A549 (cell line): ENCODE measurements at regions not wholly inside any gene's neighbourhood (a gene's known extent, or its start where the extent isn't known, plus 50 kb on each side); places are given as distances from the start of the nearest gene placed in this dataset.

Source experiments
- ATAC-seq, 2 experiments: fragments of 200-7000 bp in 1 of 2; fragments of >200 bp in 1 of 2; cut with Nextera tagmentation in 1 of 2; cut with Tn5 transposase in 1 of 2; 3 replicates each; pipeline versions ENCODE4 v1.8.0 to v1.9.1; 2018 to 2020; ENCODE audit warnings: mild to moderate bottlenecking in 1 of 2, moderate library complexity in 1 of 2
- CTCF ChIA-PET: fragments of 300-600 bp; sonication (Branson Sonifier 250); formaldehyde crosslinking; extraction: SDS; loops from one replicate; lab custom pipeline; 2021; ENCODE audit warnings: antibody characterized with exemption, inconsistent platforms; lab: Yijun Ruan, JAX
- POLR2A ChIA-PET: fragments of 350-600 bp; formaldehyde crosslinking; extraction: SDS; loops from one replicate; lab custom pipeline; 2021; ENCODE audit warnings: antibody characterized with exemption, inconsistent platforms; lab: Yijun Ruan, JAX
- DNase-seq, 2 experiments: peaks; one replicate each; pipeline versions ENCODE4 v3.0.0 to v3.0.0-alpha.2; 2011 to 2016; ENCODE audit warnings: low read depth in 1 of 2, low spot score in 1 of 2
- FAIRE-seq: peaks from 2 replicates; lab custom pipeline; 2011; peaks lifted over from hg19 to GRCh38; lab: Jason Lieb, UNC
- H3K27ac ChIP-seq, 2 experiments: fragments of >200 bp; sonication (Bioruptor Twin); formaldehyde crosslinking; 3 replicates each; pipeline ENCODE4 v1.5.1; 2016 to 2017
- H3K4me1 ChIP-seq: fragments of >200 bp; sonication (Bioruptor Twin); formaldehyde crosslinking; 3 replicates; pipeline ENCODE4 v1.6.1; 2016
- H3K4me2 ChIP-seq: fragments of >200 bp; sonication (Bioruptor Twin); formaldehyde crosslinking; 3 replicates; pipeline ENCODE4 v1.6.1; 2016
- H3K4me3 ChIP-seq: fragments of >200 bp; sonication (Bioruptor Twin); formaldehyde crosslinking; 3 replicates; pipeline ENCODE4 v1.5.1; 2016
- H3K9me3 ChIP-seq: fragments of >200 bp; sonication (Bioruptor Twin); formaldehyde crosslinking; 3 replicates; pipeline ENCODE4 v1.6.1; 2016
- BCL3 ChIP-seq: fragments of >200 bp; sonication (Bioruptor Twin); formaldehyde crosslinking; IDR thresholded peaks from 3 replicates; pipeline ENCODE4 v1.6.1; 2016
- BHLHE40 ChIP-seq: IDR thresholded peaks from 2 replicates; pipeline ENCODE4 v1.6.1; 2012; ENCODE audit warnings: low read depth, low read length, inconsistent platforms
- CBX8 ChIP-seq: fragments of 200-600 bp; sonication (generic); IDR thresholded peaks from 2 replicates; pipeline ENCODE4 v1.6.1; 2016
- EHF ChIP-seq: fragments of 250-450 bp; sonication (Bioruptor Pico); IDR thresholded peaks from 2 replicates; pipeline ENCODE4 v1.5.0; 2020; ENCODE audit warnings: mild to moderate bottlenecking
- FOSB ChIP-seq: fragments of 250-450 bp; sonication (Bioruptor Pico); IDR thresholded peaks from 2 replicates; pipeline ENCODE4 v1.5.0; 2020; ENCODE audit warnings: mild to moderate bottlenecking, moderate library complexity
- FOXS1 ChIP-seq: fragments of 250-450 bp; sonication (Bioruptor Pico); IDR thresholded peaks from 2 replicates; pipeline ENCODE4 v1.5.0; 2020; ENCODE audit warnings: mild to moderate bottlenecking, moderate library complexity
- HDAC2 ChIP-seq: fragments of 200-600 bp; sonication (generic); IDR thresholded peaks from 2 replicates; pipeline ENCODE4 v1.6.1; 2016
- HEYL ChIP-seq: fragments of 250-450 bp; sonication (Bioruptor Pico); IDR thresholded peaks from 2 replicates; pipeline ENCODE4 v1.8.0; 2021; ENCODE audit warnings: mild to moderate bottlenecking, moderate library complexity
- HOXA7 ChIP-seq: fragments of 250-450 bp; sonication (Bioruptor Pico); IDR thresholded peaks from 2 replicates; pipeline ENCODE4 v1.5.0; 2020; ENCODE audit warnings: mild to moderate bottlenecking, moderate library complexity
- HOXB13 ChIP-seq: fragments of 250-450 bp; sonication (Bioruptor Pico); IDR thresholded peaks from 2 replicates; pipeline ENCODE4 v1.5.0; 2020; ENCODE audit warnings: low read depth, mild to moderate bottlenecking, moderate library complexity
- HOXB5 ChIP-seq: fragments of 250-450 bp; sonication (Bioruptor Pico); IDR thresholded peaks from 2 replicates; pipeline ENCODE4 v1.5.0; 2020; ENCODE audit warnings: mild to moderate bottlenecking, moderate library complexity
- JUN ChIP-seq, 2 experiments: fragments of >200 bp; sonication (Bioruptor Twin); formaldehyde crosslinking; IDR thresholded peaks; 2 replicates in 1 of 2; 3 replicates in 1 of 2; pipeline ENCODE4 v1.6.1; 2016 to 2017
- KDM5A ChIP-seq: fragments of 200-600 bp; sonication (generic); IDR thresholded peaks from 2 replicates; pipeline ENCODE4 v1.6.1; 2016; ENCODE audit warnings: antibody characterized with exemption, mild to moderate bottlenecking
- MAZ ChIP-seq: fragments of 150-350 bp; IDR thresholded peaks from 2 replicates; pipeline ENCODE4 v1.6.1; 2014; ENCODE audit warnings: antibody characterized with exemption, low read depth, low read length, borderline replicate concordance
- MYC ChIP-seq: IDR thresholded peaks from 2 replicates; pipeline ENCODE4 v1.6.1; 2012; ENCODE audit warnings: mild to moderate bottlenecking, inconsistent platforms, low read length, improper control_type of control experiment, borderline replicate concordance
- NFE2L2 ChIP-seq: fragments of 150-350 bp; conservative IDR thresholded peaks from 2 replicates; pipeline ENCODE4 v1.6.1; 2014; ENCODE audit warnings: low read length
- NPAS2 ChIP-seq: fragments of 250-450 bp; sonication (Bioruptor Pico); IDR thresholded peaks from 2 replicates; pipeline ENCODE4 v1.8.0; 2022; ENCODE audit warnings: mild to moderate bottlenecking, moderate library complexity, borderline replicate concordance
- POLR2AphosphoS2 ChIP-seq: conservative IDR thresholded peaks from 2 replicates; pipeline ENCODE4 v1.6.1; 2012; ENCODE audit warnings: low read length, improper control_type of control experiment, inconsistent platforms
- RAD21 ChIP-seq, 2 experiments: fragments of >200 bp in 1 of 2; sonication (Bioruptor Twin) in 1 of 2; formaldehyde crosslinking in 1 of 2; IDR thresholded peaks in 1 of 2; conservative IDR thresholded peaks in 1 of 2; 2 replicates in 1 of 2; 3 replicates in 1 of 2; pipeline ENCODE4 v1.6.1; 2012 to 2018; ENCODE audit warnings: inconsistent platforms in 1 of 2
- SREBF2 ChIP-seq: fragments of 450-650 bp; IDR thresholded peaks from 2 replicates; pipeline ENCODE4 v1.6.1; 2014; ENCODE audit warnings: mild to moderate bottlenecking, moderate library complexity
- TP53 ChIP-seq: fragments of 250-450 bp; sonication (Bioruptor Pico); IDR thresholded peaks from 2 replicates; pipeline ENCODE4 v1.5.0; 2021; ENCODE audit warnings: mild to moderate bottlenecking, moderate library complexity
- ZFP36 ChIP-seq: fragments of 450-650 bp; IDR thresholded peaks from 2 replicates; pipeline ENCODE4 v1.6.1; 2014; ENCODE audit warnings: borderline replicate concordance; ENCODE audit not compliant: partially characterized antibody
- WGBS: methylation state at CpG from one replicate; pipeline ENCODE4 v1.1.6; 2017; ENCODE audit errors: missing lambda C conversion rate; 5-methylcytosine and 5-hydroxymethylcytosine counted together
- TF ChIP-seq, protein P1 (sequence below): fragments of 250-450 bp; sonication (Bioruptor Pico); IDR thresholded peaks from 2 replicates; pipeline ENCODE4 v1.5.0; 2021; ENCODE audit warnings: mild to moderate bottlenecking, moderate library complexity, borderline replicate concordance
- TF ChIP-seq, protein P2 (sequence below): fragments of 250-450 bp; sonication (Bioruptor Pico); IDR thresholded peaks from 2 replicates; pipeline ENCODE4 v1.5.0; 2020; ENCODE audit warnings: low read depth, mild to moderate bottlenecking, moderate library complexity
- TF ChIP-seq, protein P3 (sequence below): fragments of >200 bp; sonication (Bioruptor Twin); formaldehyde crosslinking; IDR thresholded peaks from 3 replicates; pipeline ENCODE4 v1.5.1; 2016
- TF ChIP-seq, protein P4 (sequence below): fragments of >200 bp; sonication (Bioruptor Twin); formaldehyde crosslinking; IDR thresholded peaks from 2 replicates; pipeline ENCODE4 v1.6.1; 2016
- TF ChIP-seq, protein P5 (sequence below): fragments of 200-600 bp; sonication (generic); IDR thresholded peaks from 2 replicates; pipeline ENCODE4 v1.6.1; 2016; ENCODE audit warnings: antibody characterized with exemption, mild to moderate bottlenecking, moderate library complexity

GRCh38 chr10:121081306-121081705 is 230.1 kb downstream of the WDR11 start:
- FAIRE-seq, result no peak
- CTCF ChIA-PET, result no interaction called here
- ATAC-seq, result no peak
- Histone ChIP-seq H3K27ac (no peak overlapping the region), H3K4me1 (no peaks in the 10 kb centered on the region), H3K9me3 (no peaks in the 10 kb centered on the region), H3K4me2 (no peak overlapping the region), H3K4me3 (no peak overlapping the region)
- TF ChIP-seq CBX8, result no peak
- TF ChIP-seq SREBF2, result no peak
- TF ChIP-seq TP53, result no peak
- TF ChIP-seq HOXA7, result no peak
- no peak for TF ChIP-seq HOXB13 (CRISPR knock-in tag)
- TF ChIP-seq, protein P1, sequence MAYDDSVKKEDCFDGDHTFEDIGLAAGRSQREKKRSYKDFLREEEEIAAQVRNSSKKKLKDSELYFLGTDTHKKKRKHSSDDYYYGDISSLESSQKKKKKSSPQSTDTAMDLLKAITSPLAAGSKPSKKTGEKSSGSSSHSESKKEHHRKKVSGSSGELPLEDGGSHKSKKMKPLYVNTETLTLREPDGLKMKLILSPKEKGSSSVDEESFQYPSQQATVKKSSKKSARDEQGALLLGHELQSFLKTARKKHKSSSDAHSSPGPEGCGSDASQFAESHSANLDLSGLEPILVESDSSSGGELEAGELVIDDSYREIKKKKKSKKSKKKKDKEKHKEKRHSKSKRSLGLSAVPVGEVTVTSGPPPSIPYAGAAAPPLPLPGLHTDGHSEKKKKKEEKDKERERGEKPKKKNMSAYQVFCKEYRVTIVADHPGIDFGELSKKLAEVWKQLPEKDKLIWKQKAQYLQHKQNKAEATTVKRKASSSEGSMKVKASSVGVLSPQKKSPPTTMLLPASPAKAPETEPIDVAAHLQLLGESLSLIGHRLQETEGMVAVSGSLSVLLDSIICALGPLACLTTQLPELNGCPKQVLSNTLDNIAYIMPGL (CRISPR knock-in tag), result no peak
- TF ChIP-seq, protein P2, sequence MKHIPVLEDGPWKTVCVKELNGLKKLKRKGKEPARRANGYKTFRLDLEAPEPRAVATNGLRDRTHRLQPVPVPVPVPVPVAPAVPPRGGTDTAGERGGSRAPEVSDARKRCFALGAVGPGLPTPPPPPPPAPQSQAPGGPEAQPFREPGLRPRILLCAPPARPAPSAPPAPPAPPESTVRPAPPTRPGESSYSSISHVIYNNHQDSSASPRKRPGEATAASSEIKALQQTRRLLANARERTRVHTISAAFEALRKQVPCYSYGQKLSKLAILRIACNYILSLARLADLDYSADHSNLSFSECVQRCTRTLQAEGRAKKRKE (CRISPR knock-in tag), result no peak
- TF ChIP-seq BCL3, result no peak
- TF ChIP-seq HEYL, result no peak
- no peak for TF ChIP-seq ZFP36
- no peak for TF ChIP-seq NPAS2
- TF ChIP-seq, protein P3, sequence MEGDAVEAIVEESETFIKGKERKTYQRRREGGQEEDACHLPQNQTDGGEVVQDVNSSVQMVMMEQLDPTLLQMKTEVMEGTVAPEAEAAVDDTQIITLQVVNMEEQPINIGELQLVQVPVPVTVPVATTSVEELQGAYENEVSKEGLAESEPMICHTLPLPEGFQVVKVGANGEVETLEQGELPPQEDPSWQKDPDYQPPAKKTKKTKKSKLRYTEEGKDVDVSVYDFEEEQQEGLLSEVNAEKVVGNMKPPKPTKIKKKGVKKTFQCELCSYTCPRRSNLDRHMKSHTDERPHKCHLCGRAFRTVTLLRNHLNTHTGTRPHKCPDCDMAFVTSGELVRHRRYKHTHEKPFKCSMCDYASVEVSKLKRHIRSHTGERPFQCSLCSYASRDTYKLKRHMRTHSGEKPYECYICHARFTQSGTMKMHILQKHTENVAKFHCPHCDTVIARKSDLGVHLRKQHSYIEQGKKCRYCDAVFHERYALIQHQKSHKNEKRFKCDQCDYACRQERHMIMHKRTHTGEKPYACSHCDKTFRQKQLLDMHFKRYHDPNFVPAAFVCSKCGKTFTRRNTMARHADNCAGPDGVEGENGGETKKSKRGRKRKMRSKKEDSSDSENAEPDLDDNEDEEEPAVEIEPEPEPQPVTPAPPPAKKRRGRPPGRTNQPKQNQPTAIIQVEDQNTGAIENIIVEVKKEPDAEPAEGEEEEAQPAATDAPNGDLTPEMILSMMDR, result no peak
- TF ChIP-seq HDAC2, result no peak
- no peak for TF ChIP-seq MAZ
- no peak for TF ChIP-seq HOXB5 (CRISPR knock-in tag)
- TF ChIP-seq FOSB, result no peak
- TF ChIP-seq, protein P4, sequence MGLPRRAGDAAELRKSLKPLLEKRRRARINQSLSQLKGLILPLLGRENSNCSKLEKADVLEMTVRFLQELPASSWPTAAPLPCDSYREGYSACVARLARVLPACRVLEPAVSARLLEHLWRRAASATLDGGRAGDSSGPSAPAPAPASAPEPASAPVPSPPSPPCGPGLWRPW, result no peak
- POLR2A ChIA-PET, result no interaction called here
- DNase-seq, result no peak
- WGBS, result 2% methylated on average over 3 of the region's 3 CpGs

- Histone ChIP-seq H3K4me3 (no peak overlapping the region), H3K4me1 (no peaks in the 10 kb centered on the region), H3K9me3 (no peaks in the 10 kb centered on the region), H3K27ac (no peak overlapping the region), H3K4me2 (no peak overlapping the region)
- TF ChIP-seq JUN (IDR thresholded peaks at IDR 0.05) (no peak), SREBF2 (no peak), BHLHE40 (no peak), NFE2L2 (no peak), ZFP36 (no peak), FOSB (no peak), RAD21 (conservative IDR thresholded peaks at IDR 0.05 in 1 of 2, IDR thresholded peaks at IDR 0.05 in 1 of 2) (no peak), EHF (CRISPR knock-in tag) (no peak), KDM5A (no peak), FOXS1 (no peak), MYC (no peak), POLR2AphosphoS2 (no peak)
- TF ChIP-seq, protein P5, sequence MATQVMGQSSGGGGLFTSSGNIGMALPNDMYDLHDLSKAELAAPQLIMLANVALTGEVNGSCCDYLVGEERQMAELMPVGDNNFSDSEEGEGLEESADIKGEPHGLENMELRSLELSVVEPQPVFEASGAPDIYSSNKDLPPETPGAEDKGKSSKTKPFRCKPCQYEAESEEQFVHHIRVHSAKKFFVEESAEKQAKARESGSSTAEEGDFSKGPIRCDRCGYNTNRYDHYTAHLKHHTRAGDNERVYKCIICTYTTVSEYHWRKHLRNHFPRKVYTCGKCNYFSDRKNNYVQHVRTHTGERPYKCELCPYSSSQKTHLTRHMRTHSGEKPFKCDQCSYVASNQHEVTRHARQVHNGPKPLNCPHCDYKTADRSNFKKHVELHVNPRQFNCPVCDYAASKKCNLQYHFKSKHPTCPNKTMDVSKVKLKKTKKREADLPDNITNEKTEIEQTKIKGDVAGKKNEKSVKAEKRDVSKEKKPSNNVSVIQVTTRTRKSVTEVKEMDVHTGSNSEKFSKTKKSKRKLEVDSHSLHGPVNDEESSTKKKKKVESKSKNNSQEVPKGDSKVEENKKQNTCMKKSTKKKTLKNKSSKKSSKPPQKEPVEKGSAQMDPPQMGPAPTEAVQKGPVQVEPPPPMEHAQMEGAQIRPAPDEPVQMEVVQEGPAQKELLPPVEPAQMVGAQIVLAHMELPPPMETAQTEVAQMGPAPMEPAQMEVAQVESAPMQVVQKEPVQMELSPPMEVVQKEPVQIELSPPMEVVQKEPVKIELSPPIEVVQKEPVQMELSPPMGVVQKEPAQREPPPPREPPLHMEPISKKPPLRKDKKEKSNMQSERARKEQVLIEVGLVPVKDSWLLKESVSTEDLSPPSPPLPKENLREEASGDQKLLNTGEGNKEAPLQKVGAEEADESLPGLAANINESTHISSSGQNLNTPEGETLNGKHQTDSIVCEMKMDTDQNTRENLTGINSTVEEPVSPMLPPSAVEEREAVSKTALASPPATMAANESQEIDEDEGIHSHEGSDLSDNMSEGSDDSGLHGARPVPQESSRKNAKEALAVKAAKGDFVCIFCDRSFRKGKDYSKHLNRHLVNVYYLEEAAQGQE, result no peak
- TF ChIP-seq, protein P2 (CRISPR knock-in tag), result no peak
- CTCF ChIA-PET, result interaction anchor here (0.7 to 1.1 kb wide), 2 partner anchors 10 to 19 kb away, joined by 3 read pairs; no protein-coding TSS in a partner anchor
- no peak for DNase-seq
- POLR2A ChIA-PET, result no interaction called here
- WGBS, result 69% methylated on average over 3 of the region's 3 CpGs
- FAIRE-seq, result no peak
- no peak for ATAC-seq
Observed at GRCh38 chr10:121082984-121083383, 231.8 kb downstream of the WDR11 start.
